GM20000 (cell line): ENCODE measurements at regions not wholly inside any gene's neighbourhood (a gene's known extent, or its start where the extent isn't known, plus 50 kb on each side); places are given as distances from the start of the nearest gene placed in this dataset.

Experiments
- DNase-seq: peaks from one replicate; pipeline ENCODE4 v3.0.0; 2012; ENCODE audit warnings: low spot score
- TF ChIP-seq, protein P1 (sequence below): IDR thresholded peaks from 2 replicates; pipeline ENCODE4 v1.5.1; 2012; ENCODE audit warnings: mild to moderate bottlenecking, control low read depth; ENCODE audit errors: extremely low read depth, missing control alignments

DNA sequence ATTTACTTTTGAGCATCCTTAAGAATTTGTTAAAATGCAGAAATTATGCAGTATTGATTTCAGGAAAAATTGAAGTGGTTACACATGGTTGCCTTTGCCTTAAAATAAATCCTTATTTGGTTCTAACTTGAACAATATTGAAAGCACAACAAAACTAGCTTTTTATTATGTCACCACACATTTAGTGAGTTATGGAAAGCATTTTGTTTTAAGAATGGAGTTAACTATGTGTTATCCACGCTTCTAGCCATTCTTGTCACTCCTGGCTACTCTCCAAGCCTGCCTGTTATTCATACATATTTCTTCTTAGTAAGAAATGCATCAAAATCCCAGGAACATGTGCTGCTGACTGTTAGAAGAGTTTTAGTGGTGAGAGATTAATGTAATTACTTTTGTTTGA lies 73.9 kb downstream of the FAT4 start:
- TF ChIP-seq, protein P1, sequence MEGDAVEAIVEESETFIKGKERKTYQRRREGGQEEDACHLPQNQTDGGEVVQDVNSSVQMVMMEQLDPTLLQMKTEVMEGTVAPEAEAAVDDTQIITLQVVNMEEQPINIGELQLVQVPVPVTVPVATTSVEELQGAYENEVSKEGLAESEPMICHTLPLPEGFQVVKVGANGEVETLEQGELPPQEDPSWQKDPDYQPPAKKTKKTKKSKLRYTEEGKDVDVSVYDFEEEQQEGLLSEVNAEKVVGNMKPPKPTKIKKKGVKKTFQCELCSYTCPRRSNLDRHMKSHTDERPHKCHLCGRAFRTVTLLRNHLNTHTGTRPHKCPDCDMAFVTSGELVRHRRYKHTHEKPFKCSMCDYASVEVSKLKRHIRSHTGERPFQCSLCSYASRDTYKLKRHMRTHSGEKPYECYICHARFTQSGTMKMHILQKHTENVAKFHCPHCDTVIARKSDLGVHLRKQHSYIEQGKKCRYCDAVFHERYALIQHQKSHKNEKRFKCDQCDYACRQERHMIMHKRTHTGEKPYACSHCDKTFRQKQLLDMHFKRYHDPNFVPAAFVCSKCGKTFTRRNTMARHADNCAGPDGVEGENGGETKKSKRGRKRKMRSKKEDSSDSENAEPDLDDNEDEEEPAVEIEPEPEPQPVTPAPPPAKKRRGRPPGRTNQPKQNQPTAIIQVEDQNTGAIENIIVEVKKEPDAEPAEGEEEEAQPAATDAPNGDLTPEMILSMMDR: no peak
- DNase-seq: no peak

DNA sequence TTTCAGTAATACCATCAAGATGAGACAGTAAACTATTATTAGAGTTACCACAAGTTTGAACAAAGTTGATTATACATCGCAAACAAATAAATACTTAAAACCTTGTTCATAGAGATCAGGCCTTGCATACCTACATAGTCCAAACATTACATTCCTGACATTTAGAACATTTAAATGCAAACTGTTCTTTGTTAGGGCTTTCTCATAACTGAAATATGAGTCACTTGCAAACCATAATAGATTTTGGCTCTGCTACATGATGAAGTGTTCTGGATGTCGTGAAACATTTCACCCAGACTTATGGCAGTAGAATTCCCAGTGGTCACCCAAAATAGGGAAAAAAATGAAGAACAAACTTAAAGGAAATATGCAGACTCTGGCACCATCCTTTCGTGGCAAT lies 75.0 kb downstream of the FAT4 start:
- TF ChIP-seq, protein P1: no peak
- DNase-seq: no peak

DNA sequence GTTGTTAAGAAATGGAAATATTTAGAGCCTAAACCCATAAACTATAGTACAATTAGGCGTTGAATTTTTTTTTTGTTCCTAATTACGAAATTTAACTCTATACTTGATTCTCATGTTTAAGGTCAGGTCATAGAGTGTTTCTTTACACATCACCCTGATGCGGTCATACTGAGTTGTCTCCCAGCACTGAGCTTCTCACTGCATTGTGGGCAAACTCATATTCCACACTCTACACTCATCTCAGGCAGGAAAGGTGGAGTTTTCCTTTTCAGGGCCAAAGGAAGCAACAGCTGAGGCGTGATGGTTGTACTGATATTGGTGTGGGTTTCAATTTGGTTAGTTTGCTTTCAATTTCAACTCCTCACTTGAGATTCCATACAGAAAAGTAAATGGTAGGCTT lies 75.4 kb downstream of the FAT4 start:
- DNase-seq: no peak
- TF ChIP-seq, protein P1: no peak

DNA sequence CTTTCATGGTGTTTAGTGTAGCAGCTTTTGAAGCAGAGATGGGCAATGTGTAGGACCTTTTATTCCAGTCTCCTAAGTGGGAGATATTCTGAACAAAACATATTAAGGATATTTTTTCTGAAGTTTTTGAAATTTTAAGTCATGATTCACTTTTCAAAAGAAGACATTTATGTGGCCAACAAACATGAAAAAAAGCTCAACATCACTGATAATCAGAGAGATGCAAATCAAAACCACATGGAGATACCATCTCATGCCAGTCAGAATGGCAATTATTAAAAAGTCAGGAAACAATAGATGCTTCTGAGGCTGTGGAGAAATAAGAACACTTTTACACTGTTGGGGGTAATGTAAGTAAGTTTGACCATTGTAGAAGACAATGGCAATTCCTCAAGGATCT lies 76.0 kb downstream of the FAT4 start:
- no peak for DNase-seq

DNA sequence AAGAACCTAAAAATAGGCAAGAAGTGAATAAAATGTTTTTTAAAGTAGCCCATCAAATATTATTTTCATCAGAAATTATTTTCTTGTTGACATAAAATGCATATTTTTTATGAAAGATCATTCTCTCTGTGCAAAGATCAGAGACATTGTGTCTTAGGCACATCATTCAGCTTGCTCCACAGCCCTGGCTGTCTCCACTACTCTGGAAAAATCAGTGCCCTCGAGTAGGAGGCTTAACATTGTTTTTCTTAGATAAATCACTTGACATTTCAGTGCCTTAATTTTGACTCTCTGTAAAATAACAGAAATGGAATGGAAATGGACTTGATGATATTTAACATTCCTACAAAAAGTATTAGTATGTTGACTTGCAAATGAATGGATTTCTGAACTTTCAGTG lies 77.9 kb downstream of the FAT4 start:
- TF ChIP-seq, protein P1: no peak
- no peak for DNase-seq

More for the DNA sequence above, 76.0 kb downstream of the FAT4 start:
- TF ChIP-seq, protein P1: no peak

DNA sequence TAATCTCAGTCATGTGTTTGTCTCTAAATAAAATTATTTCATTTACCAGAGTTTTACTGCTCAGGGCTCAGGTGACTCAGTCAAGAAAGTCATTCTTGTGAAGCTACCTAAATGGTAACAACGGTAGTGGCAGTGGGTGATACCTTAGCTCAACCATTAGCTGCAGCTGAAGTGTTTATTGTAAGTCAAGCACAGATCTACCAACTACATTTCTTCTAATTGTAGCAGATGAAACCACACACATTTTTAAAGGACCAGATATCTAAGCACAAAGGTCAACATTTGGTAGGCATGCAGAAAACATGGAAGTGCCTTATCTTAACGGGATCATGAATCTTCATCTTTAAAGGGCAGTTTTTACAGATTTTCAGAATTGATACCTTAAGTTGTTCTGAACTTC lies 79.1 kb downstream of the FAT4 start:
- TF ChIP-seq, protein P1: no peak
- DNase-seq: no peak

DNA sequence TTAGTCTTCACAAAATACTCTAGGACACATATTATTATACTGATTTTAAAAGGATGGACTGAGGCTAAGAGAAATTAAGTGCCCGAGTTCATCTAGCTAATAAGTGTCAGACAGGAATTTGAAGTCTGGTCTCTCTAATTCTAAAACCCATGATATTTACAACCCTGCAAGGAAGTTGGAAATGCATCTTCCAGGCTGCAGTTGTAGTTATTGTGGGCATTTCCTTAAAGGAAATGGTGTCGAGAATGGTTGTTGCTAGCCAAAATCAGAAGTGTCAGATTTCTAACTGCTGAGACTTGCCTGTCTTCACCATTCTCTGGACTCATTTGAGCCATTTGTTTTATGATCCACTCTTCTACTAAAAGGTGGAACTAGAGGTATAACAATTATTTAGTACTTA lies 82.5 kb downstream of the FAT4 start:
- DNase-seq: no peak
- TF ChIP-seq, protein P1: no peak
